AG10803 (cell line): ENCODE measurements at regions not wholly inside any gene's neighbourhood (a gene's known extent, or its start where the extent isn't known, plus 50 kb on each side); places are given as distances from the start of the nearest gene placed in this dataset.

ENCODE experiments used
- DNase-seq: peaks from one replicate; pipeline ENCODE4 v3.0.0; 2010; ENCODE audit warnings: low read depth
- H3K4me3 ChIP-seq: 2 replicates; pipeline ENCODE4 v1.5.1; 2011; ENCODE audit warnings: mild to moderate bottlenecking, low read length, control low read depth
- CTCF ChIP-seq: conservative IDR thresholded peaks from 2 replicates; pipeline ENCODE4 v1.5.1; 2011; ENCODE audit warnings: mild to moderate bottlenecking, low read length, control low read depth, inconsistent platforms

- TF ChIP-seq CTCF, result no peak
- no peak overlapping the region for H3K4me3 ChIP-seq
- DNase-seq, result no peak
Measured at GRCh38 chr11:45568049-45568448, 97.4 kb downstream of the CHST1 start.

GRCh38 chr11:45565446-45565988 is 99.9 kb downstream of the CHST1 start:
- no peak for TF ChIP-seq CTCF
- DNase-seq, result no peak
- H3K4me3 ChIP-seq, result no peak overlapping the region

- TF ChIP-seq CTCF, result no peak
- no peak for DNase-seq
- no peak overlapping the region for H3K4me3 ChIP-seq
Measured at GRCh38 chr11:45563810-45564209, 101.6 kb downstream of the CHST1 start.

GRCh38 chr11:45563171-45563570 is 102.3 kb downstream of the CHST1 start:
- no peak overlapping the region for H3K4me3 ChIP-seq
- DNase-seq, result no peak
- no peak for TF ChIP-seq CTCF

- TF ChIP-seq CTCF, result no peak
- H3K4me3 ChIP-seq, result no peak overlapping the region
- no peak for DNase-seq
Measured at GRCh38 chr11:45560913-45561281, 104.5 kb downstream of the CHST1 start.

- no peak overlapping the region for H3K4me3 ChIP-seq
- DNase-seq, result no peak
- TF ChIP-seq CTCF, result no peak
Measured at GRCh38 chr11:45560155-45560912, 105.1 kb downstream of the CHST1 start.

- no peak overlapping the region for H3K4me3 ChIP-seq
- TF ChIP-seq CTCF, result no peak
- no peak for DNase-seq
Measured at GRCh38 chr11:45556851-45557707, 108.3 kb downstream of the CHST1 start.
